ENCODE measurements at regions not wholly inside any gene's neighbourhood (a gene's known extent, or its start where the extent isn't known, plus 50 kb on each side); places are given as distances from the start of the nearest gene placed in this dataset.

- Histone ChIP-seq H4K5ac (ENCODE audit: low read depth, low read length) (no peak overlapping the region), H3K79me1 (ENCODE audit: low read depth in 1 of 2, low read length in 2 of 2) (no peaks in the 10 kb centered on the region), H3K14ac (replicated peaks; ENCODE audit: low read depth, low read length) (peak overlapping the region; percentile 49), H3K4me3 (ENCODE audit: insufficient read depth, low read depth, low read length) (no peak overlapping the region), H2AFZ (replicated peaks; ENCODE audit: low read length, poor library complexity) (peak overlapping the region; percentile 79), H3K9ac (ENCODE audit: low read depth, low read length) (no peak overlapping the region), H2BK120ac (ENCODE audit: low read depth, low read length) (peak overlapping the region; percentile 52), H2AK5ac (ENCODE audit: low read depth, low read length) (no peak overlapping the region; the same call in 1 of the 2 replicates), H2BK20ac (ENCODE audit: low read depth, low read length) (peak overlapping the region; percentile 54; the same call in 1 of the 2 replicates), H3K4ac (ENCODE audit: low read depth, low read length) (peak overlapping the region; percentile 64), H3K4me2 (ENCODE audit: low read depth, low read length) (peak overlapping the region; percentile 27), H2BK5ac (ENCODE audit: low read depth, low read length, poor library complexity, severe bottlenecking) (peak overlapping the region; percentile 30), H3K23ac (ENCODE audit: low read depth, low read length) (peak overlapping the region; percentile 20; the same call in 1 of the 2 replicates), H4K20me1 (ENCODE audit: insufficient read depth, low read length) (no peaks in the 10 kb centered on the region), H3K36me3 (ENCODE audit: control insufficient read depth, insufficient read depth, low read length) (no peaks in the 10 kb centered on the region), H3K4me1 (ENCODE audit: control insufficient read depth, insufficient read depth, low read length) (peaks cover 7% of the 10 kb centered on the region), H3K9me1 (ENCODE audit: insufficient read depth, low read length) (peaks cover 5% of the 10 kb centered on the region; the same call in 1 of the 2 replicates), H4K91ac (ENCODE audit: insufficient read depth, low read depth, low read length) (no peak overlapping the region), H3K18ac (ENCODE audit: low read depth, low read length) (no peak overlapping the region), H3K56ac (ENCODE audit: extremely low read depth, insufficient read depth, low read length) (peak overlapping the region; percentile 12; the same call in 1 of the 2 replicates), H3K27me3 (ENCODE audit: control insufficient read depth, insufficient read depth, low read length) (no peaks in the 10 kb centered on the region), H3K9me3 (ENCODE audit: control insufficient read depth, insufficient read depth, low read length) (peaks cover 3% of the 10 kb centered on the region), H2BK15ac (ENCODE audit: low read depth, low read length) (peak overlapping the region; percentile 1; the same call in 1 of the 3 replicates), H2AK9ac (replicated peaks; ENCODE audit: low read depth, low read length, poor library complexity) (no peak overlapping the region), H4K8ac (ENCODE audit: low read depth in 2 of 2, low read length in 2 of 2) (peak overlapping the region in 1 of 2 experiments; percentile 18; a peak in 1 of 4 replicates), H3K27ac (ENCODE audit: insufficient read depth, low read length) (peak overlapping the region; percentile 25; the same call in 1 of the 2 replicates)
- CTCF ChIA-PET, result interaction anchor here (0.9 to 1.2 kb wide), 2 partner anchors 221 to 222 kb away, joined by 3 to 4 read pairs; no protein-coding TSS in a partner anchor
- in situ Hi-C loops (cut with MboI; ENCODE audit: low sequenced_read_pairs) (no loop called here), intact Hi-C loops (cut with micrococcal nuclease) (loop anchor here (10.0 kb wide), 1 partner anchor 49 kb away; no protein-coding TSS in a partner anchor), dilution Hi-C loops (cut with HindIII; ENCODE audit: low sequenced_read_pairs, unreplicated experiment) (no loop called here)
- TF ChIP-seq BHLHE40 (IDR thresholded peaks at IDR 0.05; ENCODE audit: low read depth, low read length) (peak; percentile 2; the same call in 1 of the 2 replicates), SMC3 (IDR thresholded peaks at IDR 0.05; ENCODE audit: low read depth, low read length) (no peak), NFE2L2 (IDR thresholded peaks at IDR 0.05; ENCODE audit: low read depth, low read length) (peak; percentile 65; the same call in 1 of the 2 replicates), RCOR1 (IDR thresholded peaks at IDR 0.05; ENCODE audit: insufficient replicate concordance, low read length) (peak; percentile 38), MAZ (IDR thresholded peaks at IDR 0.05; ENCODE audit: borderline replicate concordance, low read depth, low read length) (peak; percentile 58; the same call in 1 of the 2 replicates), CHD1 (IDR thresholded peaks at IDR 0.05; ENCODE audit: low read depth, low read length) (no peak), RFX5 (IDR thresholded peaks at IDR 0.05; ENCODE audit: low read depth, low read length) (no peak), CEBPB (IDR thresholded peaks at IDR 0.05; ENCODE audit: low read depth, low read length) (peak; percentile 79), RAD21 (IDR thresholded peaks at IDR 0.05; ENCODE audit: low read length) (no peak), CTCF (conservative IDR thresholded peaks at IDR 0.05; ENCODE audit: low read depth, low read length) (no peak), MXI1 (IDR thresholded peaks at IDR 0.05; ENCODE audit: borderline replicate concordance, low read depth, low read length) (peak; percentile 48; the same call in 1 of the 2 replicates)
- DNase-seq, result peak; percentile 88
- POLR2A ChIA-PET (ENCODE audit: unreplicated experiment), result no interaction called here
- 20% methylated on average over 2 of the region's 10 CpGs; no CpG with 5 or more reads in 1 of the 2 experiments for WGBS, 2 experiments (ENCODE audit: extremely low coverage in 2 of 2, insufficient read length in 1 of 2)
- ATAC-seq (ENCODE audit: low read depth), result peak; percentile 86
- BruUV-seq (replicated peaks), result no TSS peak
These were observed 116.2 kb upstream of the STMND1 start for GRCh38 chr6:16985513-16986284.
